GM19372 (cell line): ENCODE measurements at regions not wholly inside any gene's neighbourhood (a gene's known extent, or its start where the extent isn't known, plus 50 kb on each side); places are given as distances from the start of the nearest gene placed in this dataset.
"Not testable (repeated sequence)": the region's sequence is repeated elsewhere in the genome, so short reads cannot be mapped to it uniquely, and the experiment has no call there.

Experiments used
- ATAC-seq: cut with Tn5 transposase; IDR thresholded peaks from one replicate; pipeline ENCODE4 v1.9.1; 2021; ENCODE audit warnings: mild to moderate bottlenecking, low read depth, moderate library complexity; ENCODE audit not compliant: unreplicated experiment

DNA sequence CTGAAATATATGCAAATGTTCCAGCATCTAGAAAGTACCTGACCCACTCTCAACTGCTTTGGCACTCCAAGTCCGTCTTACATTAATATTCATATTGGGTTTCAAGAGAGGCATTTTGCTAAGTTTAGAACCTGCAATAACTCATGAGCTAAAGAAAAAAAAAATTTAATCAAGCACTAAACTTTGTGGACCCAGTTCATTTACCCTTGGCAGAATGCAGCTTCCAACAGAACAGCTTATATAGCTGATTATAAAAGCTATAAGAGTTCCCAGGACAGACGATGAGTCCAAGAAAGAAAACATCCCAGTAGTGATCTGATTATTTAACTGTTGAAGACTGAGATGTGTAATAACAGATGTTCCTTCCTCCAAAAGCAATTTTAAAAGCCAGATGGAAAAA, 592.0 kb downstream of the KCNH5 start:
- no peak for ATAC-seq

DNA sequence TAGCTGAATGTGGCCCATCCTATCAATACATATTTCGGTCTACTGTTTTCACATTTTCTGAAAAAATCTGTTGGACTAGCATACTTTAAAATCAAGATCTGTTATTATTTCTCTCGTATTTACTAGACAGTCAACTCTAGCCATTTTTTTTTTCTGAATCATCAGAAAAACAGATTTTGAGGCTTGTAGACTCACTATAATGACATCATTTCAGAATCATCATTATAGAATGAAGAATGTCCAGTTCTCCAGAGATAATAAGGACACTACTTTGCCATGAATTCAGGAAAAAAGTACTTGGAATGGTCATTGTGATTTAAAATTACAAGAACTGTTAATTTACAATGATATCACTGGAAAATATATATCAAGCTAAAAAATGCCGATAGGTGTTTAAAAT, 589.8 kb downstream of the KCNH5 start:
- no peak for ATAC-seq

DNA sequence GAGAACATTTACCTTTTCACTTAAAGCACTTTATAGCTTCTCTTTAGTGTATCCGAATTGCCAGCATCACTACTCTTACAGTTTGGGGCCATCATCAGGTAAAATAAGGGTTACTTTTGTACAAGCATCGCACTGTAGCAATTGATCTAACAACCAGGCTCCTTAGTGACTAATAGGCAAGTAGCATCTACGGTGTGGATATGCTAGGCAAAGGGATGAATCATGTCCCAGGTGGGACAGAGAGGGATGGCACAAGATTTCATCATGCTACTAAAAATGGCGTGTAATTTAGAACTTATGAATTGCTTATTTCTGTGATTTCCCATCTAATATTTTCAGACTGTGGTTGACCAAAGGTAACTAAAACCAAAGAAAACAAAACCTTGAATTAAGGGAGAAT, 582.3 kb downstream of the KCNH5 start:
- no peak for ATAC-seq

DNA sequence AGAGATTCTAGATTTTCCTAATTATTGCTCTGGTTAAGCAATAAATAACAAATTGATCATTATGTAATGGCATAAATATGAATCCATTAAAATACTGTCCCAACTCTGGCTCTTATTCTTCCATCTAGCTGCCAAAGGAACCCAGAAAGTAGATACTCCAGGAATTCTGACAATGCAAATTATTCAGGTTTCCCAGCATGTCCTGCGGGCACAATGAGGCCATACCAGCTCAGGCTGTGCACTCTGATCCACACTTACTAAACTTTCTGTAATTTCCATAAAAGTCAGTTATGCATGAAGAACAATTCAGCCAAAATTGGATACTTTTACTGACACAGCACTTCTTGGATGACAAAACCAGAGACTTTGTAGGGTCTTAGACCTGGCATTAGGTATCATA, 576.3 kb downstream of the KCNH5 start:
- no peak for ATAC-seq

DNA sequence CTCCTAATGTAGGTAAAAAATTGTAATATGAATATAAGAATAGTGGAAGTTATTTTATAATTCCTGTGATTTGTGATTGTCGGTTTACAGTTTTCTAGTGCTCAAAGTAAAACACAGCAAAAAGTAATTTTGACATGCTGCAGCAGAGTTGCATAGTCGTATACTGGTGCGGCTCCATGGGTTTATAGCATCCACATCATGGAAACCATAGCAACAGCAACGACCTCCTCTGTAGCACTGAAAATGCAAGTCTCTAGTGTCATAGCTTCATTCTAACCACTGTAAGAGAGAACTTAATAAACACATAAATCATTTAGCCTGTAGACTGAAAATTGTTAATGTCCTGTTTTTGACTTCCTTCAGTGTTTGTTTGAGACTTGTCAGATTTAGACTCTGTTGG, 574.3 kb downstream of the KCNH5 start:
- no peak for ATAC-seq

DNA sequence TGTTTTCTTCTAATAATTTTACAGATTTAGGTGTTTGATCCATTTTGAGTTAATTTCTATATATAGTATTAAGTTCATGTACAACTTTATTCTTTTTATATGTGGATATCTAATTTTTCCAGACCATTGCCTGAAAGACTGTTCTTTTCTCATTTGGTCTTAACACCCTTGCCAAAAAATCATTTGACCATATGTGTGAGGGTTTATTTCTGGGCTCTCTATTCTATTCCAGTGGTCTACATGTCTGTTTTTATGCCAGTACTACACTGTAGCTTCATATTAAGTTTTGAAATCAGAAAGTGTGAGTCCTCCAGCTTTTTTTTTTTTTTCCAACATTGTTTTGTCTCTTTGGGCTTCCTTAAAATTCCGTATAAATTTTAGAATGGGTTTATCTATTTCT, 554.1 kb downstream of the KCNH5 start:
- no peak for ATAC-seq

DNA sequence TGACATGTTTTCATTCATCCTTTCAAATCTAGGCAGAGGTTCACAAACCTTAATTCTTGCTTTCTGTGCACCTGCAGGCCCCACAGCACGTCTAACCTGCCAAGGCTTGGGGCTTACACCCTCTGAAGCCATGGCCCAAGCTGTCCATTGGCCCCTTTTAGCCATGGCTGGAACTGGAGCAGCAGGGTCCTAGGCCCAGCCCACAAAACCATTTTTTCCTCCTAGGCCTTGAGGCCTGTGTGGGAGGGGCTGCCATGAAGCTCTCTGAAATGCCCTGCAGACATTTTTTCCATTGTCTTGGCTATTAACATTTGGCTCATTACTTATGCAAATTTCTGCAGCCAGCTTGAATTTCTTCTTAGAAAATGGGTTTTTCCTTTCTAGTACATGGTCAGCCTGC, 547.5 kb downstream of the KCNH5 start:
- ATAC-seq: no peak

DNA sequence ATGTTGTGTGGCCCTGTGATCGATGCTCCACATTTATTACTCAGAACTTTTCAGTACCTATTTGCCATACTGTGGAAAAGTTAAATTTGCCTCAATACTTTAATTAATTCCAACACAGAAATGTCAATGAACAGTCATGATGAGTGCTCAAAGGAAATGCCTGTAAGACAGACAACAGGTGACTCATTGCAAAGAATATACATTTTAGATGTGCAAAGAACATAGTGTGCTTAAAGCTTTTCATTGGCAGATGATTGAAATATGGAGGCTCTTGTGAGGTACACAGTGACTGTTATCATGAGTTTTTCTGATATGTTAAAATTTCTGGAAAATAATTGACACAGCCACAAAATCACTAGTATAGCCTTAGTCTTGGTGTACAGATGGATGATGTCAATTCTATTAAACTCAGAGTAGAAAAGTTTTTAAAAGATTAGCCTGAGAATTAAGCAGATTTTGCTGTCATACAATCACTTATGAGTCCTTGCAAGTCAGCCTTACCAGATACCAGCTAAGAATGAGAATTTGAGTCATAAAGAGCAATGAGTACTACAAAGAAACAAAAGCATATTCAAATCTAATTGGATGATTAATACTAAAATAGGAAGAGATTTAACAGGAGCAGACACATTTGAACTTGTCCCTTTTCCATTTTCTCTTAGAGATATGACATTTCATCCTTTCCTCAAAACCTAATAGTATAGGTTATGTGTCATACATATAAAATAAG, 544.1 kb downstream of the KCNH5 start:
- ATAC-seq: no peak

DNA sequence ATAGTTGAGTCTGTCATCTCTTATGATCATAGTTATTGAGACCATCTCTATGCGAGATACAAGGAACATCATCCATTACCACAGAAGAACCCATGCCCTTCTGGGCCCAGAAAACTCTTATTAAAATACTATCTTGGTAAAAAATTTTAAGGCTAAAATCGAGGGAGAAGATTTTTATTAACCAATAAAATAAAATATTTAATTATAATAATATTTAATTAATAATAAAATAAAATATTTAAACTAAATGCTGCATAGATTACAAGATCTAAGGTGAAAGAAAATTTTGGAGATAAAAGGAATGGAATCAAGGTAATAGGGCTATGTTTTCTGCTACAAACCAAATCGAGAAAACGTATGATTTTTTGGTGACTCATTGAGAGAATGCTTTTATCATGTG, 540.2 kb downstream of the KCNH5 start:
- no peak for ATAC-seq

DNA sequence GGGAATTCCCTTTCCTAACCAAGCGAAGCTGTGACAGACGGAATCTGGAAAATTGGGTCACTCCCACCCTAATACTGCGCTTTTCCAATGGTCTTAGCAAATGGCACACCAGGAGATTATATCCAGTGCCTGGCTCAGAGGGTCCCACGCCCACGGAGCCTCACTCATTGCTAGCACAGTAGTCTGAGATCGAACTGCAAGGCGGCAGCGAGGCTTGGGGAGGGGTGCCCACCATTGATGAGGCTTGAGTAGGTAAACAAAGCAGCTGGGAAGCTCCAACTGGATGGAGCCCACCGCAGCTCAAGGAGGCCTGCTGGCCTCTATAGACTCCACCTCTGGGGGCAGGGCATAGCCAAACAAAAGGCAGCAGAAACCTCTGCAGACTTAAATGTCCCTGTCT, 523.9 kb downstream of the KCNH5 start:
- not testable (repeated sequence) for ATAC-seq

DNA sequence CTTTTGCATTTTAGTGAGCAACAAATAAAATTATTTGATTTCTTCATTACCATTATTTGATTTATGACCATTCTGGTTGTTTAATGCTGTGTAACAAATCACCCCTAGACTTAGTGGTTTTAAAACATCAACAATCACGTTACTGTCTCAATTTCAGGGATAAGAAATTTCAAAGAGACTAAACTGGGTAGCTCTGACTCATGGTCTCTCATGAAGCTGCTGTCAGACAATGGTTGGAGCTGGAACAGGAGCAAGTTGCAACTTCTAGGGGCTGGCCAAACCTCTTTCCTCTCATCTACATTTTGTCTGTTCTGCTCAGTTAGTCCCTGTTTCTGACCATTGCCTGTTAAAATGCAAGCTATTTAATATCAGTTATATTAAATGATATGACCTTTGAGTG, 517.0 kb downstream of the KCNH5 start:
- ATAC-seq: no peak

DNA sequence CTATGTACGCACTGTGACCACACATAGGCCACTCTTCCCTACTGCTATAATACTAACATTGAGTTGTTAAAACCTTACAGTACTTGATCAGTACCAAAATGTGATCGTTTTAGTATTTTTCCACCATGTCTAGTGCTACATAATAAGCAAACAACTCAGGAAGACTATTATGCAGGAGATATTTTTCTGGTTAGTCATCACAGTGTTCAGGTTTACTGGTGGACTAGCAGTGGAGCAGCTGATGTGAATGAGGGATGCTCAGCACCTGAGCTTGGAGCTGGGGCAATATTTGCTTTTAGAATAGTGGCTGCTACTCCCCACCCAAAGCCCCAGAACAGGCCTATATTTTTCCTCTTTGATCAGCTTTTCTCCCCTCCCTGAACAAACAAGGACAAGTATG, 513.1 kb downstream of the KCNH5 start:
- ATAC-seq: no peak

DNA sequence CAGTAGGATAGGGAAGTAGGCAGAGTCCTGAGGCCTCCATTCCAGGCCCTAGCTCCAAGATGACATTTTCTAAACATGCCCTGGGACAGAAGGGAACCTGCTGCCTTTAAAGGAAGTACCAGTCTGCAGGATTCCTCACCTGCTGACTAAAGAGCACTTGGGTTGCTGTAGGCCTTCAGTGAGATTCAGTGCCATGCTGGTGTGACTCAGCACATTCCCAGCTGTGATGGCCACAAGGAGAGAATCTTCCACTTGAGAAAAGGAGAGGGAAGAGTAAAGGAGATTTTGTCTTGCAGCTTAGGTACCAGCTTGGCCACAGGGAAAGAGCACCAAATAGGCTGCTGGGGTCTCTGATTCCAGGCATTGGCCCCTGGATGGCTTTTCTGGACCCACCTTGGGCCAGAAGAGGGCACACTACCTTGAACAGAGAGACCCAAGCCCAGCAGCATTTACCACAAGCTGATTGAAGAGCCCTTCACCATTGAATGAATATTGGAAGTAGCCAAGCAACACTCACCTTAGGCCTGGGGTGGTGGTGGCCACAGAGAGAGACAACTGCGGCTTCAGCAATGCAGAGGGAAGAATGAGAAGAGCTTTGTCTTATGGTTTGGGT, 498.3 kb downstream of the KCNH5 start:
- no peak for ATAC-seq

DNA sequence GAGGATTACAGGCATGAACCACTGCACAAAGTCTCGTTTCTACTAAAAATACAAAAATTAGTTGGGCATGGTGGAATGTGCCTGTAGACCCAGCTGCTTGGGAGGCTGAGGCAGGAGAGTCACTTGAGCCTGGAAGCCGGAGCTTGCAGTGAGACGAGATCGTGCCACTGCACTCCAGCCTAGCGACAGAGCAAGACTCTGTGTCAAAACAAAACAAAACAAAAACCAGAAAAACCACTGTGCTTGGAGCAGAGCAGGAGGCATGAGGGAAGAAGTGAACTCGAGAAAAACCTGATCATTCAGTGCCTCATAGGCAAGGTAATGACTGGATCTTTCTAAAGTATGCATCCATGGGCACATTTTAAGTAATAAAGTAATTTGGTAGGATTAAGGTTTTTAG, 487.8 kb downstream of the KCNH5 start:
- ATAC-seq: no peak

DNA sequence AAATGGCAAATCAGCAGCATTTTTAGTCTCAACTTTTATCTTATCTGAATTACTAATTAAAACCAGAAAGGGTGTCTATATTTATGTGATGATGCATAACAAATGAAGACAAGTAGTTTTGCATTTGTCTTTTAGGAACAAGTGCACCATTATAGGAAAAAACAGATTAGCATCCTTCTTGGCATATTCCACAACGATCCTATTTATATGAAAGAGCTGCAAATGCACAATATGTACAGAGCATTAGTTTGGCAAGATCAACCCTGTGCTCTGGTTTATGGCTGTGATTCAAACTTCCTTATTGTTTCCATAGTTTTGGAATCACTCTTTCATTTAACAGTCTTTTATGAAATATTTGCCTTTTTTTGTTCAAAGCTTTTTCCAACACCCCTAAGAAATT, 486.8 kb downstream of the KCNH5 start:
- no peak for ATAC-seq

DNA sequence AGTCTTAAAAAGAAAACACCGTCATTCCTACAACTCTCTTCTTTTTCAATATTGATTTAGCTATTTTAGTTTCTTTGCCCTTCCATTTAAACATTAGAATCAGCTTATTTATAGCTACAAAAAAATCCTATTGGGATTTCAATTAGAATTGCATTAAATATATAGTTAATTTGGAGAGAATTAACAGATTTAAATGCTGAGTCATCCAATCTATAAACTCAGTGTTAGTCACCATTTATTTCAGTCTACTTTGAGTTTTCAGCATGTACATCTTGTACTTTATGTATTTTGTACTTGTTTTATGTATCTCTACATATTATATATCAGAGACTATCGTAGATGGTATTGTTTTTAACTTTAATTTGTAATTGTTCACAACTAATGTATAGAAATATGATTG, 460.0 kb downstream of the KCNH5 start:
- ATAC-seq: no peak

DNA sequence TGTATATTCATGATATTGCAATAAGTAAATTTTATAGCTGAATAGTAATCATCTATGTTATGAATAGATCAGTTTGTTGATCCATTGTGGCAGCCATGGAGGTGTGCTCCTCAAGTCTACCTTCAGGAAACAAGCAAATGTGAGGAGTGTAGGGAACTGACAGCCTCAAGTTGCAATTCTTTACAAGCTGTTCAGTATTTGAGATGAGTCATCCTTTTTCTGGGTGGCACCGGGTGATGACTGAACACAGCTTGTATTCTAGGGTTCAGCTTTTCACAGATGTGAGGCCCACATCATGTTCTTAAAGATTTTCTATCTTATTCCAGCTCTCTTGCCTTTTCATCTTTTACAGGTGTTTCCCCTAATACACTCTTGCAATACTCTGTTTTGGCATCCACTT, 452.4 kb downstream of the KCNH5 start:
- no peak for ATAC-seq

DNA sequence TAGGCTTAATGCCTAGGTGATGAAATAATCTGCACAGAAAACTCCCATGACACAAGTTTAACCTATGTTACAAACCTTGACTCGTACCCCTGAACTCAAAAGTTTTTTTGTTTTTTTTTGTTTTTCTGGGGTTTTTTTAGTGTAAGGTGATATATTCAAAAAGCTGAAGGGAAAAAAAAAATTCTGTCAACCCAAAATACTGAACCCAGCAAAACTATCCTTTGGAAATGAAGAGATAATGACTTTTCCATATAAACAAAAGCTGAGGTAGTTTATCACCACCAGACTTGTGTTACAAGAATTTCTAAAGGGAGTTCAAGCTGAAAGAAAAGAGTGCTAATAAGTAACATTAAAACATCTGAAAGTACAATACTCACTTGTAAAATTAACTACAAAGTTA, 448.1 kb downstream of the KCNH5 start:
- ATAC-seq: no peak

DNA sequence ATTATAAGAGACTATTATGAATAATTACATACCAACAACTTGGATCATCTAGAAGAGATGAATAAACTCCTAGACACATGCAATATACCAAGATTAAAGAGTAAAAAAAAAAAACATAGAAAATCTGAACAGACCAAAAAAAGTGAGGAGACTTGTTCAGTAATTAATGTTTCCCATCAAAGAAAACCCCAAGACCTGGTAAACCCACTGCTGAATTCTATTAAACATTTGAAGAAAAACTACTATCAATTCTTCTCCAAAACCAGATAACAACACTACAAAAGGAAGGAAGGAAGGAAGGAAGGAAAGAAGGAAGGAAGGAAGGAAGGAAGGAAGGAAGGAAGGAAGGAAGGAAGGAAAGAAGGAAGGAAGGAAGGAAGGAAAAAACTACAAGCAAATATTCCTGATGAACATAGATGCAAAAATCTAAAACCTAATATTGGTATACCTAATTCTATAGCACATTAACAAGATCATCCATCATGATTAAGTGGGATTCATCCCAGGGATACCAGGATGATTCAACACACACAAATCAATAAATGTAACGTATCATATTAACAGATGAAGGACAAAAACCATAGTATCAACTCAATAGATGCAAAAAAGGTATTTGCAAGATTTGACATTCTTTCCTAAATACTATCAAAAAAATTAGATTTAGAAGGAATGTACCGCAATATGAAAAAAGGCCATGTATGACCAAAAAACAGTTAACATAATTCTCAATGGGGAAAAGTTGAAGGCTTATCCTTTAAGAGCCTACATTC, 445.5 kb downstream of the KCNH5 start:
- ATAC-seq: no peak

DNA sequence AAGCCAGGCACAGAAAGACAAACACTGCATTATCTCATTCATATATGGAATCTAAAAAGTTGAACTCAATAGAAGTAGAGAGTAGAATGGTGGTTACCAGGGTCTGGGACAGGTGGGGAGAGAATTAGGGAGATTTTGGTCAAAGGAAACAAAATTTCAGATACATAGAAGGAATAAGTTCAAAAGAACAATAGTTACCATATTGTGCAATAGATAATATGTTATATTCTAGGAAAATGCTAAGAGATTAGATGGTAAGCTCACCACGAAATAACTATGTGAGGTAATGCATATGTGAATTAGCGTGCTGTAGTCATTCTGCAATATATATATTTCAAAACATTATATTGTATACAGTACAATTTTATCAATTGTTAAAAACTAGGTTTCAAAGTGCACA, 442.5 kb downstream of the KCNH5 start:
- no peak for ATAC-seq

DNA sequence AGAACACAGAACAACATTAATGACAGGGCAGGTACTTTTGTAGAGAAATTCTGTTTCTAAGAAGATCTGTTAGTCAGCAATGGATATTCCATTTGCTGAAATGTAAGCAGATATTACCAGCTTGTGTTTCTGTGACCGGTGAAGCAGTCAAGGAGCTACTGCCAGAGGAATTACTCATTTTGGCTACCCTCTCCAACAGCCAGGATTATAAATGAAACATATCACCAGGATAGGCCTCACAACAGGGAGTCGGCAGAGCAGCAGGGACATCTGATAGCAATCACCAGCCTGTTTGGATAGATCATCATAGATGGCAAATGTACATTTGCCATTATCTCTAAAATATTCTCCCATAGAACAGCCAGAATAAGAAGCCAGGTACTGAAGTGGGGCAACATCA, 440.7 kb downstream of the KCNH5 start:
- ATAC-seq: no peak

DNA sequence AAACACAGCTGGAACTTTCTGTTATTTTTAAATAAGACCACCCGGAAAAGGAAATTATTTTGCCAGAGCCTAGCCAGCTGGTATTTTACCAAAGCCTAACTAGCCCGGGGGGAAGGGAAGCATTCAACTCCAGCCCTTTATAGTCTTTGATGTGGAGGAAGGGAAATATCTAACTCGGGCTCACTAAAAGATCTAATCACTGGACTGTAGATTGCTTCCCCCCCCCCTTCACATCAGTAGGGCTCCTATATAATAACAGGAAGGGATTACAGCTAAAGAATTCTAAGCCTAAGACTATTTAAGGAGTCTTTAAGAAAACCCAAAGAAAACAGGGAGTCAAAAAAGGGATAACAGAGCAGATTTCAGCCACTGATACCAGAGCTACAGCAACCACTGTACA, 431.1 kb downstream of the KCNH5 start:
- no peak for ATAC-seq
